MCF 10A (cell line): ENCODE measurements at regions not wholly inside any gene's neighbourhood (a gene's known extent, or its start where the extent isn't known, plus 50 kb on each side); places are given as distances from the start of the nearest gene placed in this dataset.

ENCODE experiments used
- BruUV-seq: library from RNA; stranded (reverse); fragments of 400-500 nt; replicated peaks from 2 replicates; lab custom pipeline; 2021; lab: Mats Ljungman, UMichigan
- CTCF ChIA-PET: fragments of 300-600 bp; sonication (Branson Sonifier 250); formaldehyde crosslinking; extraction: SDS; loops from one replicate; lab custom pipeline; 2021; ENCODE audit warnings: antibody characterized with exemption, inconsistent platforms; lab: Yijun Ruan, JAX
- POLR2A ChIA-PET: fragments of 300-600, 350-650 bp; sonication (Branson Sonifier 250); formaldehyde crosslinking; extraction: SDS; loops from one replicate; lab custom pipeline; 2020; ENCODE audit warnings: antibody characterized with exemption, inconsistent platforms; lab: Yijun Ruan, JAX
- DNase-seq: peaks from one replicate; pipeline ENCODE4 v3.0.0-alpha.2; 2018; ENCODE audit not compliant: unreplicated experiment
- H3K27ac Mint-ChIP-seq: one replicate; pipeline ENCODE4 v1.8.0; 2022; ENCODE audit warnings: mild to moderate bottlenecking, low read depth, mixed read lengths; ENCODE audit not compliant: unreplicated experiment
- H3K27me3 Mint-ChIP-seq: one replicate; pipeline ENCODE4 v1.8.0; 2022; ENCODE audit warnings: mixed read lengths; ENCODE audit not compliant: insufficient read depth, unreplicated experiment
- H3K36me3 Mint-ChIP-seq: one replicate; pipeline ENCODE4 v1.8.0; 2022; ENCODE audit warnings: mild to moderate bottlenecking, moderate library complexity, mixed read lengths; ENCODE audit not compliant: insufficient read depth, unreplicated experiment
- H3K4me1 Mint-ChIP-seq: one replicate; pipeline ENCODE4 v1.8.0; 2022; ENCODE audit warnings: mixed read lengths; ENCODE audit not compliant: insufficient read depth, unreplicated experiment
- H3K4me3 Mint-ChIP-seq: one replicate; pipeline ENCODE4 v1.8.0; 2022; ENCODE audit warnings: mild to moderate bottlenecking, moderate library complexity, mixed read lengths; ENCODE audit not compliant: unreplicated experiment
- H3K9me3 Mint-ChIP-seq: one replicate; pipeline ENCODE4 v1.8.0; 2022; ENCODE audit warnings: mixed read lengths; ENCODE audit not compliant: unreplicated experiment
- CTCF ChIP-seq: fragments of 200-600 bp; IDR thresholded peaks from one replicate; pipeline ENCODE4 v1.8.0; 2022; ENCODE audit warnings: antibody characterized with exemption, mild to moderate bottlenecking; ENCODE audit not compliant: unreplicated experiment
- intact Hi-C: fragments of 100-400 bp; cut with micrococcal nuclease; formaldehyde crosslinking; loops from 2 replicates; pipeline ENCODE4 v1.14.1; 2022

- no peaks in the 10 kb centered on the region for H3K9me3 Mint-ChIP-seq
- no peak overlapping the region for H3K27ac Mint-ChIP-seq
- ChIA-PET CTCF (no interaction called here), POLR2A (no interaction called here)
- intact Hi-C loops: no loop called here
- no peak for TF ChIP-seq CTCF
- no peak for DNase-seq
- H3K36me3 Mint-ChIP-seq: no peaks in the 10 kb centered on the region
- no peak overlapping the region for H3K4me3 Mint-ChIP-seq
- BruUV-seq: no TSS peak
- H3K4me1 Mint-ChIP-seq: peaks cover 20% of the 10 kb centered on the region
- no peaks in the 10 kb centered on the region for H3K27me3 Mint-ChIP-seq
These were observed 49.8 kb downstream of the PLCE1 start for GRCh38 chr10:94043431-94043990.

- no peaks in the 10 kb centered on the region for H3K36me3 Mint-ChIP-seq
- intact Hi-C loops: no loop called here
- no peak for TF ChIP-seq CTCF
- H3K27me3 Mint-ChIP-seq: no peaks in the 10 kb centered on the region
- H3K4me3 Mint-ChIP-seq: no peak overlapping the region
- POLR2A ChIA-PET: no interaction called here
- no peak overlapping the region for H3K27ac Mint-ChIP-seq
- no TSS peak for BruUV-seq
- DNase-seq: no peak
- no peaks in the 10 kb centered on the region for H3K9me3 Mint-ChIP-seq
- CTCF ChIA-PET: no interaction called here
- H3K4me1 Mint-ChIP-seq: peaks cover 20% of the 10 kb centered on the region
These were observed 52.4 kb downstream of the PLCE1 start for GRCh38 chr10:94046098-94046497.

GRCh38 chr10:94047293-94047692 lies 53.6 kb downstream of the PLCE1 start:
- no TSS peak for BruUV-seq
- ChIA-PET POLR2A (interaction anchor here (1.0 kb wide), 1 partner anchor 14 kb away, joined by 4 read pairs; no protein-coding TSS in a partner anchor), CTCF (no interaction called here)
- Mint-ChIP-seq H3K9me3 (no peaks in the 10 kb centered on the region), H3K27ac (no peak overlapping the region), H3K36me3 (no peaks in the 10 kb centered on the region), H3K4me1 (peaks cover 9% of the 10 kb centered on the region), H3K27me3 (no peaks in the 10 kb centered on the region), H3K4me3 (no peak overlapping the region)
- TF ChIP-seq CTCF: no peak
- intact Hi-C loops: no loop called here
- DNase-seq: no peak

GRCh38 chr10:94049911-94050310 lies 56.2 kb downstream of the PLCE1 start:
- Mint-ChIP-seq H3K27ac (no peak overlapping the region), H3K4me1 (no peaks in the 10 kb centered on the region), H3K9me3 (no peaks in the 10 kb centered on the region), H3K27me3 (no peaks in the 10 kb centered on the region), H3K36me3 (no peaks in the 10 kb centered on the region), H3K4me3 (no peak overlapping the region)
- no TSS peak for BruUV-seq
- CTCF ChIA-PET: no interaction called here
- no peak for DNase-seq
- POLR2A ChIA-PET: no interaction called here
- no peak for TF ChIP-seq CTCF
- intact Hi-C loops: no loop called here
